Thoracic aorta (tissue), 2 donors: ENCODE measurements at regions not wholly inside any gene's neighbourhood (a gene's known extent, or its start where the extent isn't known, plus 50 kb on each side); places are given as distances from the start of the nearest gene placed in this dataset.

ENCODE experiments used
- ATAC-seq: fragments of 150-250 bp; one replicate; pipeline ENCODE4 v1.8.0; 2017; ENCODE audit warnings: low read depth; ENCODE audit not compliant: insufficient number of reproducible peaks, low FRiP score
- DNase-seq: peaks from one replicate; pipeline ENCODE4 v3.0.0-alpha.2; 2020; ENCODE audit warnings: low spot score
- H3K27ac ChIP-seq, 2 donors: fragments of 200-600 bp; sonication (generic); 1 replicate in 1 of 2; 2 replicates in 1 of 2; pipeline ENCODE4 v1.5.1; 2016; ENCODE audit warnings: mild to moderate bottlenecking in 2 of 2, moderate library complexity in 2 of 2
- H3K27me3 ChIP-seq: fragments of 200-600 bp; sonication (generic); replicated peaks from 2 replicates; pipeline ENCODE4 v1.6.0; 2016; ENCODE audit warnings: mild to moderate bottlenecking; ENCODE audit not compliant: insufficient read depth
- H3K36me3 ChIP-seq: fragments of 200-600 bp; sonication (generic); one replicate; pipeline ENCODE4 v1.5.1; 2016
- H3K4me1 ChIP-seq, 2 donors: fragments of 200-600 bp; sonication (generic); 1 replicate in 1 of 2; 2 replicates in 1 of 2; pipeline versions ENCODE4 v1.5.1 to v1.6.0; 2016; ENCODE audit warnings: low read depth in 2 of 2, mild to moderate bottlenecking in 1 of 2; ENCODE audit not compliant: control insufficient read depth in 1 of 2
- H3K4me3 ChIP-seq: fragments of 200-600 bp; sonication (generic); 2 replicates; pipeline ENCODE4 v1.5.1; 2016; ENCODE audit warnings: mild to moderate bottlenecking
- H3K9me3 ChIP-seq: fragments of 200-600 bp; sonication (generic); 2 replicates; pipeline ENCODE4 v1.5.1; 2016
- TF ChIP-seq, protein P1 (sequence below): fragments of 200-600 bp; sonication (generic); IDR thresholded peaks from one replicate; pipeline ENCODE4 v1.5.1; 2019; ENCODE audit warnings: antibody characterized with exemption

DNA sequence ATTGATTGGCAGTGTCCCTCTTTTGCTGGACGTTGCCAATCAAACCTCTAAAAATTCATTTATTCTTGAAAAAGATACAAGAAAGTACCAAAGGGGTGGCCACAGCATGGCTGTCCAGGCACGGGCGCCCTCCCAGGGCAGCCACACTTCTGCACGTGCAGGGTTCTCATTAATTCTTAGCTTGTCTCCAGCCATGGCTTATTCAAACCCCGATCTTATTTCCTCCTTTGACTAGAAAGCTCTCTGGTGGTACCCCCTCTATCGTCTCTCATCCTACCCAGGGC lies 123.9 kb downstream of the CTTN start:
- no peaks in the 10 kb centered on the region for H3K27me3 ChIP-seq
- no peaks in the 10 kb centered on the region for H3K36me3 ChIP-seq
- TF ChIP-seq, protein P1, sequence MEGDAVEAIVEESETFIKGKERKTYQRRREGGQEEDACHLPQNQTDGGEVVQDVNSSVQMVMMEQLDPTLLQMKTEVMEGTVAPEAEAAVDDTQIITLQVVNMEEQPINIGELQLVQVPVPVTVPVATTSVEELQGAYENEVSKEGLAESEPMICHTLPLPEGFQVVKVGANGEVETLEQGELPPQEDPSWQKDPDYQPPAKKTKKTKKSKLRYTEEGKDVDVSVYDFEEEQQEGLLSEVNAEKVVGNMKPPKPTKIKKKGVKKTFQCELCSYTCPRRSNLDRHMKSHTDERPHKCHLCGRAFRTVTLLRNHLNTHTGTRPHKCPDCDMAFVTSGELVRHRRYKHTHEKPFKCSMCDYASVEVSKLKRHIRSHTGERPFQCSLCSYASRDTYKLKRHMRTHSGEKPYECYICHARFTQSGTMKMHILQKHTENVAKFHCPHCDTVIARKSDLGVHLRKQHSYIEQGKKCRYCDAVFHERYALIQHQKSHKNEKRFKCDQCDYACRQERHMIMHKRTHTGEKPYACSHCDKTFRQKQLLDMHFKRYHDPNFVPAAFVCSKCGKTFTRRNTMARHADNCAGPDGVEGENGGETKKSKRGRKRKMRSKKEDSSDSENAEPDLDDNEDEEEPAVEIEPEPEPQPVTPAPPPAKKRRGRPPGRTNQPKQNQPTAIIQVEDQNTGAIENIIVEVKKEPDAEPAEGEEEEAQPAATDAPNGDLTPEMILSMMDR, result no peak
- H3K4me1 ChIP-seq, result no peaks in the 10 kb centered on the region
- no peaks in the 10 kb centered on the region for H3K9me3 ChIP-seq
- ATAC-seq, result no peak
- no peak overlapping the region for H3K27ac ChIP-seq
- H3K4me3 ChIP-seq, result no peak overlapping the region
- DNase-seq, result no peak

DNA sequence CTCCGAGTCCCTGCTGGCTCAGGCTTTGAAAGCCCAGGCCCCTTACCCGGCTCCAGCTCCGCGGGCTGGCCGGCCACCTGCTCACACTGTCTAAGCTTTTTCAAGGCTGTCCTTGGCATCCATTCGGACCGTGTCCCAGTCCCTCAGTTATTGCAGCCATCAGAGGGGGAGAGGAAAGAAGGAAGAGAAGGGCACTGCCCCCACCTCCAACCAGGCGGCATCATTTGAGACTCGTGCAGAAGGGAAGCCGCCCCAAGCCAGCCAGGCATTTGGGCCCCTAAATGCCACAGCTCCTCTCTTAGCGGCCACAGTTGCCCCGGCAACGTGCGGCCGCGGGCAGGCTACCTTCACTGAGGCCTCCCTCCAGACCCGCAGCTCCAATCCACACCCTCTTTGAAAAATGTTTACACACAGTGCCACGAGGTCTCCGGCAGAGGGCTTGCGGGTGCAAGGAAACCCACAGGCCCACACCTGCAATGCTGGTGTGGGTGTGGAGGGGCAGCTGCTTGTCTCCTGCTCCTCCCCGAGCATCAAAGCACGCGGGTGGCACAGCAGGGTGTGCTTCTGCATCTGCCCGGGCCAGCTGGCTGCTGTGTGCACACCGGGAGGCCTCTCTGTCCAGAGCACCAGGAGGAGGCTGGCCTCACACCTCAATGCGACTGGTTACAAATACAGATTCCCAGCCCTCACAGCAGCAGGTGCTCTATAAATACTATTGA lies 124.4 kb downstream of the CTTN start:
- ATAC-seq, result no peak
- TF ChIP-seq, protein P1, result no peak

DNA sequence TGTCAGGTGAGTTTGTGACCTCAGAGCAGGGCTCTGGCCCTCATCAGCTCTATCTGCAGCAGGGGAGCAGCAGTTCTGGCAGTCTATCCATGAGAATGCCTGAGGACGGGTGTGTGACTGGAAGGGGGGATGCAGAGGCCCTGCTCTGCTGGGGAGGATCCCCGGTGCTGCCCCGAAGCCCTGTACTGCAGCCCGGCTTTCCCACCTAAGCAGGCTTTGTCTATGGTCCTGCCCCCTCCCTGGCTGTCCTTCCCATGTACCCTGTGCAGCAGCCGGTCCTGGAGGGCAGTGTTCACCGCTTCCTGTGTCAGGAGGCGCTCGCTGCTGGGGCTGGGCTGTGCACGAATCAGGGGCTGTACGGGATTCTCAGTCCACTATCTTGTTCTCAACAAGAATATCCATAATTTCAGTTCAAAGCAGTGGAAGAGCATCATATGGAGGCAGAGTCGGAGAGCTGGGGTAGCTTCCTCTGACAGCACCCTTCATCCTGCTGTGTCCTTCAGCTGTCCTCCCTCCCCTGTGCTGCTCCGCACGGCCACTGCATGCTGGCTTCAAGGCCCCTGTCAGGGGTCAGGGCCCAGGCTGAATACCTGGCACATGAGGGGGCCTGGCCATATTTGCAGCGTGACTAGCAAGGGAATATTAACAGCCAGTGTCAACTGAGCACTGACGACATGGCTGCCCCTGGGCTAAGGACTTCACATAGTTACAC lies 125.2 kb downstream of the CTTN start:
- H3K27ac ChIP-seq, result no peak overlapping the region
- H3K36me3 ChIP-seq, result no peaks in the 10 kb centered on the region
- no peaks in the 10 kb centered on the region for H3K27me3 ChIP-seq
- no peaks in the 10 kb centered on the region for H3K9me3 ChIP-seq
- no peak overlapping the region for H3K4me3 ChIP-seq
- DNase-seq (no peak), ATAC-seq (no peak)
- TF ChIP-seq, protein P1, result no peak
- H3K4me1 ChIP-seq, result no peaks in the 10 kb centered on the region

More for the DNA sequence above, 124.4 kb downstream of the CTTN start:
- Histone ChIP-seq H3K27me3 (no peaks in the 10 kb centered on the region), H3K9me3 (no peaks in the 10 kb centered on the region), H3K27ac (no peak overlapping the region), H3K4me3 (no peak overlapping the region), H3K4me1 (no peaks in the 10 kb centered on the region), H3K36me3 (no peaks in the 10 kb centered on the region)
- DNase-seq, result no peak

DNA sequence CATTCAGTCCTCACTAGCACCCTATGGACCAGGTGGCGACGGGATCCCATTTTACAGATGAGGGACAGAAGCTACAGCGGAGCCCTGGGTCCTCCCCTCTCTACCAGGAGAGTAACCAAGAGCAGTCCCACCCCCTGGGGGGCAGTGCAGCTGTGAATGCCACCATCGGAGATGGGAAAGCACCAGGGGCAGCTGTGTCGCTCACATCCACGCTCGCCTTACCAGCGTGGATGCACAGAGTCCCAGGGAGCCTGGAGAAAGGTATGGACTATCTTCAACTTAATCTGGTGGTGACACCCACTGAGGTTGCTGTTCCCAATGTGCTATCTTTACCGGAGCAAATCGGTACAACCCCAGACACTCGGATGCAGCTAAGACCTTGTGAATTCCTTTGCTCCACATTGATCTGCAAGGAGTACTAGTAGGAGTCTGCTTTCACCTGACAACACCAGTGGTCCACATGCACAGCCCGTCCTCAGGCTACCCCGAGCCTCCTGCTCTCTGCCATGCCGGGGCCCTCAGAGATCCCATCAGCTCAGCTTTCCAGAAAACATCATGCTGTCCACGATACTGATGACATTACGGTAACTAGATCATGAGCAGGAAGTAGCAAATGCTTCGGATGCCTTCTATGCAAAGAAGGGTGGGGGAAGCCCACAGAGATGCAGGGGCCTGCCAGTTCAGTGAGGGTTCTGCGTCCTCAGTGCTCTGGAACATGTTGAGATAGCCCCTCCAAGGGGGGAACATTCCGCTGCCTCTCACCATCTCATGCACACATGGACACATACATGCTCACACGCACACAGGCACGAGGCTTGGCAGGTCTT lies 126.0 kb downstream of the CTTN start:
- DNase-seq (no peak), ATAC-seq (no peak)
- H3K4me3 ChIP-seq, result no peak overlapping the region
- no peak overlapping the region for H3K27ac ChIP-seq
- TF ChIP-seq, protein P1, result no peak
- H3K4me1 ChIP-seq, result no peaks in the 10 kb centered on the region
- H3K27me3 ChIP-seq, result no peaks in the 10 kb centered on the region
- H3K9me3 ChIP-seq, result no peaks in the 10 kb centered on the region
- H3K36me3 ChIP-seq, result no peaks in the 10 kb centered on the region

DNA sequence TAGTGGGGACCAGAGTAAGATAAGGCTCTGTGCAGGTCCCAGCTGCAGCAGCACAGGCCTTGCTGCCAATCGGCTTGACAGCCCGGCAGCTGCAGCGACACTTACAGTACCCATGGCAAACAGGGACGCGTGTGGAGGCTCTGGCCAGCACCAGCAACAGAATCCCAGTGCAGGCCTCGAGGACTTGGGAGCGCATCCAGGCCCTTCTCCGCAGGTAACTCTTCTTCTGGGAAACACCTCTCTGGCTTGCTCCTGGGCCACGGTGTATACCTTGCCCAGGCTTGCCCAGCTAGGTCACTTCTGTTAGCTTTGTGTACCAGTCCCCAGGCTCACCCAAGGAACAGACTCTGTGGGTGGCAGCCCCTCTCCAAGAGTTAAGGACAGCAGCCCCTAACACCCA lies 126.7 kb downstream of the CTTN start:
- TF ChIP-seq, protein P1, result no peak
- no peak for DNase-seq
- no peaks in the 10 kb centered on the region for H3K36me3 ChIP-seq
- no peak overlapping the region for H3K27ac ChIP-seq
- H3K4me1 ChIP-seq, result no peaks in the 10 kb centered on the region
- no peaks in the 10 kb centered on the region for H3K27me3 ChIP-seq
- no peak overlapping the region for H3K4me3 ChIP-seq
- no peaks in the 10 kb centered on the region for H3K9me3 ChIP-seq
- ATAC-seq, result no peak
